HEK293 (cell line): ENCODE measurements at regions not wholly inside any gene's neighbourhood (a gene's known extent, or its start where the extent isn't known, plus 50 kb on each side); places are given as distances from the start of the nearest gene placed in this dataset.

Source experiments
- CTCF ChIP-seq: fragments of 450-650 bp; formaldehyde crosslinking; IDR thresholded peaks from 2 replicates; pipeline ENCODE4 v1.5.1; 2016; ENCODE audit warnings: missing biosample characterization, missing genetic modification characterization
- EGR2 ChIP-seq: fragments of 450-650 bp; formaldehyde crosslinking; IDR thresholded peaks from 2 replicates; pipeline ENCODE4 v1.5.1; 2016; ENCODE audit warnings: low read depth, missing biosample characterization, missing genetic modification characterization
- REPIN1 ChIP-seq: fragments of 450-650 bp; formaldehyde crosslinking; IDR thresholded peaks from 2 replicates; pipeline ENCODE4 v1.5.1; 2017; ENCODE audit warnings: missing biosample characterization, missing genetic modification characterization, low read depth
- ZFP3 ChIP-seq: fragments of 450-650 bp; formaldehyde crosslinking; IDR thresholded peaks from 2 replicates; pipeline ENCODE4 v1.5.1; 2016; ENCODE audit warnings: low read depth, missing biosample characterization, missing genetic modification characterization
- ZNF132 ChIP-seq: fragments of 450-650 bp; formaldehyde crosslinking; IDR thresholded peaks from 2 replicates; pipeline ENCODE4 v1.5.1; 2017; ENCODE audit warnings: missing biosample characterization, missing genetic modification characterization, borderline replicate concordance
- ZNF16 ChIP-seq: fragments of 450-650 bp; formaldehyde crosslinking; IDR thresholded peaks from 2 replicates; pipeline ENCODE4 v1.5.1; 2016; ENCODE audit warnings: low read depth, missing biosample characterization, missing genetic modification characterization
- ZNF26 ChIP-seq: fragments of 450-650 bp; formaldehyde crosslinking; IDR thresholded peaks from 2 replicates; pipeline ENCODE4 v1.5.1; 2016; ENCODE audit warnings: missing biosample characterization, missing genetic modification characterization
- ZNF394 ChIP-seq: fragments of 450-650 bp; formaldehyde crosslinking; IDR thresholded peaks from 2 replicates; pipeline ENCODE4 v1.5.1; 2016; ENCODE audit warnings: missing biosample characterization, missing genetic modification characterization, mild to moderate bottlenecking, moderate library complexity, borderline replicate concordance
- ZNF580 ChIP-seq: fragments of 450-650 bp; formaldehyde crosslinking; IDR thresholded peaks from 2 replicates; pipeline ENCODE4 v1.5.1; 2016; ENCODE audit warnings: missing biosample characterization, missing genetic modification characterization
- ZNF692 ChIP-seq: fragments of 450-650 bp; formaldehyde crosslinking; IDR thresholded peaks from 2 replicates; pipeline ENCODE4 v1.5.1; 2016; ENCODE audit warnings: missing biosample characterization, missing genetic modification characterization
- ZNF707 ChIP-seq: fragments of 450-650 bp; formaldehyde crosslinking; IDR thresholded peaks from 2 replicates; pipeline ENCODE4 v1.5.1; 2016; ENCODE audit warnings: missing biosample characterization, missing genetic modification characterization

GRCh38 chr3:101149251-101149650 is 156.0 kb upstream of the ABI3BP start:
- no peak for TF ChIP-seq ZNF394 (tag by site-specific recombination)
- TF ChIP-seq CTCF (tag by site-specific recombination): no peak
- no peak for TF ChIP-seq ZFP3
- TF ChIP-seq ZNF16 (tag by site-specific recombination): no peak
- TF ChIP-seq ZNF707: no peak
- TF ChIP-seq ZNF692 (tag by site-specific recombination): no peak
- TF ChIP-seq ZNF26 (tag by site-specific recombination): no peak
- TF ChIP-seq ZNF132 (tag by site-specific recombination): no peak
- TF ChIP-seq ZNF580: no peak
- no peak for TF ChIP-seq EGR2 (tag by site-specific recombination)
- no peak for TF ChIP-seq REPIN1 (tag by site-specific recombination)
